PC-3 (cell line): ENCODE measurements at regions not wholly inside any gene's neighbourhood (a gene's known extent, or its start where the extent isn't known, plus 50 kb on each side); places are given as distances from the start of the nearest gene placed in this dataset.

Experiments
- EZH2 ChIP-seq: fragments of 300-600 bp; sonication (generic); IDR thresholded peaks from one replicate; pipeline ENCODE4 v1.6.1; 2017; ENCODE audit warnings: antibody characterized with exemption, mild to moderate bottlenecking, low read length; ENCODE audit not compliant: unreplicated experiment
- EZH2phosphoT487 ChIP-seq: fragments of 300-600 bp; sonication (generic); IDR thresholded peaks from 2 replicates; pipeline ENCODE4 v1.6.1; 2018; ENCODE audit warnings: mild to moderate bottlenecking, antibody characterized with exemption, low read length, borderline replicate concordance
- TF ChIP-seq, protein P1 (sequence below): fragments of 300-600 bp; sonication (generic); conservative IDR thresholded peaks from 2 replicates; pipeline ENCODE4 v1.5.1; 2017; ENCODE audit warnings: antibody characterized with exemption, low read depth, mild to moderate bottlenecking, low read length

DNA sequence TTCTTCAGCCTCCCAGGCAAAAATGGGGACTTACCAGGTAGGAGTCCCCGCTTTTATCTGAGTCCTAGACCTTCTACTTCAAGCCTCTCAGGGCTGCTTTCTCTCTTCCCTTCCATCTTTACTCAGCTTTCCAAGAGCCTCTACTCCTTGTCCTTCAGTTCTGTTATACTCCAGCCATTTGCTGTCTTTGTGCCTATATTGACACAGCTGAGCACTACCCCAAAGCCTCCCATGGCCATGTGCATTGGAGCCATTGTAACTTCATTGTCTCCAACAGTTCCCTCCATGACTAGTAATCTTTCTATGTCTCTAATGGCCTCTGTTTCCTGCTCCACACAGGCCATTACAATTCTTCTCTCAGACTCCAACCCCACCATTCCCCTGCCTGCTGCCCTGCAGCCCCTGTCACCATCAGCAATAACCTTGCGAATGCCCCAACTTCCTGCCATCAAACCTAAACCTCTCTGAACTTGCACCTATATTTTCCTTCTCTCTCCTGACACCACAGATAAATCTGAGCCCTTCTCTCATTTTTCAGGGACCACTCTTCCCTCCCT lies 77.9 kb upstream of the ADPGK start:
- TF ChIP-seq, protein P1, sequence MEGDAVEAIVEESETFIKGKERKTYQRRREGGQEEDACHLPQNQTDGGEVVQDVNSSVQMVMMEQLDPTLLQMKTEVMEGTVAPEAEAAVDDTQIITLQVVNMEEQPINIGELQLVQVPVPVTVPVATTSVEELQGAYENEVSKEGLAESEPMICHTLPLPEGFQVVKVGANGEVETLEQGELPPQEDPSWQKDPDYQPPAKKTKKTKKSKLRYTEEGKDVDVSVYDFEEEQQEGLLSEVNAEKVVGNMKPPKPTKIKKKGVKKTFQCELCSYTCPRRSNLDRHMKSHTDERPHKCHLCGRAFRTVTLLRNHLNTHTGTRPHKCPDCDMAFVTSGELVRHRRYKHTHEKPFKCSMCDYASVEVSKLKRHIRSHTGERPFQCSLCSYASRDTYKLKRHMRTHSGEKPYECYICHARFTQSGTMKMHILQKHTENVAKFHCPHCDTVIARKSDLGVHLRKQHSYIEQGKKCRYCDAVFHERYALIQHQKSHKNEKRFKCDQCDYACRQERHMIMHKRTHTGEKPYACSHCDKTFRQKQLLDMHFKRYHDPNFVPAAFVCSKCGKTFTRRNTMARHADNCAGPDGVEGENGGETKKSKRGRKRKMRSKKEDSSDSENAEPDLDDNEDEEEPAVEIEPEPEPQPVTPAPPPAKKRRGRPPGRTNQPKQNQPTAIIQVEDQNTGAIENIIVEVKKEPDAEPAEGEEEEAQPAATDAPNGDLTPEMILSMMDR = no peak
- TF ChIP-seq EZH2 (no peak), EZH2phosphoT487 (no peak)
